ENCODE measurements at regions not wholly inside any gene's neighbourhood (a gene's known extent, or its start where the extent isn't known, plus 50 kb on each side); places are given as distances from the start of the nearest gene placed in this dataset.

GRCh38 chr18:75517286-75517685, 89.8 kb upstream of the SMIM21 start:
- ChIA-PET POLR2A (no interaction called here), CTCF (ENCODE audit: low intra/inter-chr PET ratio) (no interaction called here)
- no peak for FAIRE-seq
- Histone ChIP-seq H3K4me1 (replicated peaks in 1 of 2; ENCODE audit: control insufficient read depth in 2 of 2, insufficient read depth in 2 of 2, low read length in 2 of 2) (no peaks in the 10 kb centered on the region), H3K9ac (ENCODE audit: insufficient read depth in 1 of 2, low read depth in 2 of 2, low read length in 2 of 2) (no peak overlapping the region), H3K27ac (ENCODE audit: extremely low read depth, low read depth, low read length) (no peak overlapping the region), H2AFZ (ENCODE audit: low read depth, low read length) (no peak overlapping the region), H3K36me3 (ENCODE audit: control insufficient read depth, insufficient read depth, low read length) (no peaks in the 10 kb centered on the region), H3K4me3 (no peak overlapping the region), H3K9me3 (replicated peaks; ENCODE audit: control insufficient read depth, insufficient read depth, low read depth, low read length) (no peaks in the 10 kb centered on the region), H3K4me2 (ENCODE audit: insufficient read depth, low read length) (no peak overlapping the region), H3K27me3 (ENCODE audit: control insufficient read depth in 2 of 2, insufficient read depth in 2 of 2, low read length in 2 of 2) (peaks cover 0 to 14% of the 10 kb centered on the region in 2 experiments; a peak in 1 of 5 replicates), H4K20me1 (replicated peaks; ENCODE audit: control insufficient read depth, insufficient read depth, low read length) (no peaks in the 10 kb centered on the region), H3K79me2 (ENCODE audit: control insufficient read depth, insufficient read depth, low read length) (no peaks in the 10 kb centered on the region), H3K9me1 (ENCODE audit: control insufficient read depth, insufficient read depth, low read length) (no peaks in the 10 kb centered on the region)
- in situ Hi-C loops (cut with MboI), result no loop called here
- DNase-seq (ENCODE audit: extremely low read depth in 1 of 4, low spot score in 3 of 4), result no peak
- intact Hi-C loops (cut with micrococcal nuclease), result no loop called here
- ATAC-seq, result no peak
- BruUV-seq (replicated peaks), result no TSS peak
- 8% methylated on average over 2 of the region's 3 CpGs for WGBS (ENCODE audit: insufficient coverage, low coverage, missing lambda C conversion rate)
- TF ChIP-seq BACH1 (tag; IDR thresholded peaks at IDR 0.05), result no peak
- TF ChIP-seq HDAC2 (IDR thresholded peaks at IDR 0.05), result no peak
- no peak for TF ChIP-seq PRMT5 (CRISPR knock-in tag; IDR thresholded peaks at IDR 0.05)
- TF ChIP-seq HOXB6 (CRISPR knock-in tag; IDR thresholded peaks at IDR 0.05; ENCODE audit: borderline replicate concordance), result no peak
- TF ChIP-seq TRIM28 (IDR thresholded peaks at IDR 0.05), result no peak
- no peak for TF ChIP-seq EP300 (IDR thresholded peaks at IDR 0.05; ENCODE audit: low read length)
- no peak for TF ChIP-seq RBM34 (IDR thresholded peaks at IDR 0.05; ENCODE audit: borderline replicate concordance, insufficient read depth, low read length)
- TF ChIP-seq SIN3A (IDR thresholded peaks at IDR 0.05; ENCODE audit: borderline replicate concordance in 2 of 2, control insufficient read depth in 1 of 2, low read depth in 2 of 2, low read length in 2 of 2), result no peak
- no peak for TF ChIP-seq MGA (IDR thresholded peaks at IDR 0.05)

Data from K562 (cell line).